NCI-H69 (cell line): ENCODE measurements at regions not wholly inside any gene's neighbourhood (a gene's known extent, or its start where the extent isn't known, plus 50 kb on each side); places are given as distances from the start of the nearest gene placed in this dataset.
"Not testable (repeated sequence)": the region's sequence is repeated elsewhere in the genome, so short reads cannot be mapped to it uniquely, and the experiment has no call there.

Experiments
- DNase-seq: peaks from one replicate; lab custom pipeline; 2025; lab: John Stamatoyannopoulos, UW

- DNase-seq, result no peak
These were observed 226.0 kb upstream of the PTGER4 start for GRCh38 chr5:40453689-40454088.

DNA sequence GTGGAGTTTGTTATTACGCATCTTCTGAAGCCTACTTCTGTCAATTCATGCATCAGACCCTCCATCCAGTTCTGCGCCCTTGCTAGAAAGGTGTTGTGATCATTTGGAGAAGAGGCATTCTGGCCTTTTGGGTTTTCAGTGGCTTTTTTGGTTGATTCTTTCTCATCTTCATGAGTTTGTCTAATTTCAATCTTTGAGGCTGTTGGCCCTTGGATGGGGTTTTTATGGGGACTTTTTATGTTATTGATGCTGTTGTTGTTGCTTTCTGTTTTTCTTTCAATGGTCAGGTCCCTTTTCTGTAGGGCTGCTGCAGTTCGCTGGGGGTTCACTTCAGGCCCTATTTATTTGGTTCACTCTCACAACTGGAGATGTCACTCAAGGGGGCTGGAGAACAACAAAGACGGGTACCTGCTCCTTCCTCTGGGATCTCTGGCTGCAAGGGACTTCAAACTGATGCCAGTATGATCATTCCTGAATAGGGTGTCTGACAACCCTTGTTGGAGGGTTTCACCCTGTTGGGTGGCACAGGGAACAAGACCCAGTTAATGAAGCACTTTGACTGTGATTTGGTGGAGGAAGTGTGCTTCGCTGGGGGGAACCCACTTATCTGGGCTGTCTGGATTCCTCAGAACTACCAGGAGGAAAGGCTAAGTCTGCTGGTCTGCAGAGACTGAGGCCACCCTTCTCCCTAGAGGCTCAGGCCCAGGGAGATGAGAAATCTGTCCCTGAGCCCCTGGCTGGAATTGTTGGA is 226.7 kb upstream of the PTGER4 start:
- DNase-seq, result no peak

DNA sequence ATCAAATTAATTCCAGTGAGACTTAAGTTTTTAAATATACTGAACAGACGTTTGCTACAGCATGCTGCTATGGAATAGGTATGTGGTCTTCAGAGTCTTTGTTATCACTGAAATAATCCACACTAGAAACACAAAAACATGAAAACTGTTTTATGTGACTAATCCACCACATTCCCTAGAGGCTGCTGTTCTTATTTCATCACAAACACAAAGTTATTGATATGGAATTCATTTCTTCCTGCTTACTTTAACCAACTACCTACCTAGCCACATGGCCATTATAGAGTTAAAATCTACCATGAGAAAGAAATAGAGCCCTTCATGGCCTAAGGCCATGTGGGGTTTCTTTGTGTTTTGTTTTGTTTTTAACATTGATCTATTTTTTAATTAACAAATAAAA is 232.3 kb upstream of the PTGER4 start:
- DNase-seq, result no peak

GRCh38 chr5:40446910-40447309 is 232.8 kb upstream of the PTGER4 start:
- peak; percentile 3 for DNase-seq

DNA sequence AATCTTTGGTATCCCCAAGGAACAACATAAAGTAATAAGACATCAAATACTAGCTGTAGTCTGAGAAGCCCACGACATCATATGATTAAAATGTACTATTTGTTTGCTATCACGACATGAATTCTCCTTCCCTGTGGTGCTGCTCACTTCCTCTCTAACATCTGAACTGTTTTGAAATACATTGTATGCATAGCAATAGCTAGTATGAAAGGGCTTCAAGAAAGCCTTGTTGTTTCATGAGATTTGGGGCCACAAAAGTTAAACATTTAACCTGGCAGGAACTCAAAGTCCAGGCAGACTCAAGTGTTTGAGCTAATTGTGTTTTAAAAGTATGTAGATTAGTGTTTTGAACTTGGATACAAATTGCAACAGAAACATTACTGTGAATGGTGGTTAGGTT is 237.4 kb upstream of the PTGER4 start:
- DNase-seq, result no peak

- DNase-seq, result no peak
These were observed 238.0 kb upstream of the PTGER4 start for GRCh38 chr5:40441733-40442132.

DNA sequence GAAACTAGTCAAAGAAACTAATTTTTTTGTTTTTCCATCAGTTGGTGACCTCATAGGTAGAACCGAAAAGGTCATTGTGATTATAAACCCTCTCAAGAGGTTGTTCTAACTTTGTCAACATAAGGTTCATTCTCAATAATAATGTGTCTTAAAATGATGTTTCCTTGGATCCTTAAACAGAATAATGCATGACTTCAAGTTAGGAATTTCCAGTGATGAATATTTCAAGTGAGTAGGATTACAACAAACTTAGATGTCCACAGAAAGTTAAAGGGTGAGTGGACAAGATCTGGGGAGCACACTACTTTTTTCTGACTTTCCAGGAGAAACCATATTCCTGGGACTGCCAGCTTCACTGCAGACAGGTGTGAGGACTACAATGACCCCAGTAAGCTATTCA is 239.0 kb upstream of the PTGER4 start:
- DNase-seq, result no peak

GRCh38 chr5:40439103-40439502 is 240.6 kb upstream of the PTGER4 start:
- not testable (repeated sequence) for DNase-seq

DNA sequence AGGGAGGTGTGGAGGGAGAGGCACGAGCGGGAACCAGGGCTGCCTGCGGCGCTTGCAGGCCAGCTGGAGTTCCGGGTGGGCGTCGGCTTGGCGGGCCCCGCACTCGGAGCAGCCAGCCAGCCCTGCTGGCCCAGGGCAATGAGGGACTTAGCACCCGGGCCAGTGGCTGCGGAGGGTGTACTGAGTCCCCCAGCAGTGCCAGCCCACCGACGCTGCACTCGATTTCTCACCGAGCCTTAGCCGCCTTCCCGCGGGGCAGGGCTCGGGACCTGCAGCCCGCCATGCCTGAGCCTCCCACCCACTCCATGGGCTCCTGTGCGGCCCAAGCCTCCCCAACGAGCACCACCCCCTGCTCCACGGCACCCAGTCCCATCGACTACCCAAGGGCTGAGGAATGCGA is 241.1 kb upstream of the PTGER4 start:
- DNase-seq, result not testable (repeated sequence)

- DNase-seq, result no peak
These were observed 242.3 kb upstream of the PTGER4 start for GRCh38 chr5:40437452-40437861.

GRCh38 chr5:40436535-40437237 is 243.0 kb upstream of the PTGER4 start:
- DNase-seq, result no peak

DNA sequence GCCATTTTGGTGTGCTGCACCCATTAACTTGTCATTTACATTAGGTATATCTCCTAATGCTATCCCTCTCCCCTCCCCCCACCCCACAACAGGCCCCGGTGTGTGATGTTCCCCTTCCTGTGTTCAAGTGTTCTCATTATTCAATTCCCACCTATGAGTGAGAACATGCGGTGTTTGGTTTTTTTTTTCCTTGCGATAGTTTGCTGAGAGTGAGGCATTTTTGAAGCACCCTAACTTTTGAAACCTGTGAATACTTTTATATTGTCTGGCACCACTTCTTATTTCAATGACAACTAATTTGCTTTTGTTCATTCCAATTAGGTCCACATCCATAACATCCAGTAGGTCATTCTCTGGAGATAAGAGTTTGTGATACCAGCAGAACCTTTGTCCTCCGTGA is 244.0 kb upstream of the PTGER4 start:
- not testable (repeated sequence) for DNase-seq

DNA sequence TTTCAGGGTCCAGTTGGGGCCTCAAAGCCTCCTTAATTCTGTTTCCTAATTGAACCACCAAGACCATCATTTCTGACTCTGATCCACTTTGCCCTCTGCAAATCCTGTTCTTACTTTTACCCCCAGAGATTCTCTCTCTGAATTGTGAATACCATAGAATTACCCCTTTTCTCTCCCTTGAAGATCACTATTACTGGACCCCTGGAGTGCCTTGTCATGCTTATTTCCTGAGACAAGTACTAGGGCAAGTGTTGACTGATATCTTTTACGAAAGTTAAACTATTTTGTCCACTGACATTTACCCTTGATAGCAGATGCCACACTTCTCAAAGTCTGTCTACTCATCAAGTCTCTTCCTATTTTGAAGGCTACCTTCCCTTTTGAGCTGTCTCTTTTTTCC is 246.9 kb upstream of the PTGER4 start:
- no peak for DNase-seq

- no peak for DNase-seq
These were observed 248.0 kb upstream of the PTGER4 start for GRCh38 chr5:40431734-40432133.

DNA sequence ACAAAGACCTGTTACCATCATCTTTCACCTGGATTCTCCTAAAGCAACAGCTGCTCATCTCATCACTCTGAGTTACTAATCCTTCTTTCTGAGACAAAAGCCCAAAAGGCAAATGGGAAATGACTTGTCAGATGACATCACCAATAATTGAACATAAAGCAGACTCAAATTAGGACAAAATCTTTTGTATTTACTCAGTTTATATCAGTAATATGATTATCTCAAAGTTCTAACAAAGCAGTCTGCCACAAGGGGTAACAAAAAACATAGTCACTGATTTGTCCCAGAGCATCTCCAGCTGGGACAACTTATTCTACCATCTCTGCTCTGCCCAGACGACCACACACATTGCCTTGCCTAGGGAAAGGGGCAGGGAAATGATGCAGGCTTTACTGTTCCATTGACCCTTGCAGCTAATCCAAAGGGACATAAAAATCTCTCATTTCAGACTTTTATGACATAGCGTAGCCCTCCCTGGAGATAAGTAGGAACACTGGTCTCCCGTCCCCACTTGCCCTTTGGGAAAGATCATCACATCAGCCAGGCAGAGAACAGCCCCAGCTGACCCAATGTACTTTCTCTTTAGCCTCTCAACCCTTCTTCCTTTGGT is 249.5 kb upstream of the PTGER4 start:
- DNase-seq, result no peak

DNA sequence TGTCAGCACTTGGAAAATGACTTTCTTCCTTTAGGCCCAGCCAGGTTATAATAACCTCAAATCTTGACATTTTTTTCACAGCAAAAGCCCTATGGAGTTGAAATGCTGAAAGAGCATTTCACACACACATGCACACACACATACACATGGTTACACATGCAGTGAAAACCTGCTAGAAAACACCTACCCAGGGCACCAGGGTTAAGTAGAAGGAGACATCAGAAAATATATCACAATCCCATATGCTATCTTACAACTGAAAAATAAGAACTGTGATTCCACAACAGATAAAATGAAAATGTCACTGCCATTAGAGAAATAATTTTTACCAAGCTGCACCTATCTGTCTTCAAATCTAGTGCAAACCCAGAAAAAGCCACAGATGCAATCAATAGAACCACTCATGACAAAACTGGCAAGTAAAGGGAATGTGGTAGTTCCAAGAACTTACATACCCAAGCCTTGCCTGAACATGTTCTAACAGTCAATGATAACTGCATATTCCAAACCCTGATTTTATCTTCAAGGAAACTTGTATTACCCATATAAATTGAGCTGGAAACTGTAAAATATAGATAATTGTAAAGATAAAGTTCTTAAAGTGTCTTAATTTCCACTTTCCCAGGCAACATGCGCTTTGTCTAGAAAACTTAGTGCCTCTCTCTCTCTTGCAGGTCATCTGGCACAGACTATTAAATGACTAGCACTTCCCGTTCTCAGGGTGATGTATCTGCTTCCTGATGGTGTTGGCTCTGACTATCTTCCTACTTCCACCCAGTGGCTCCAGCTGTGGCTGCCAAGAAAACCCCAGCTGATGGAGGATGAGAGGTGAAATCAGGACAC is 250.2 kb upstream of the PTGER4 start:
- DNase-seq, result no peak

- DNase-seq, result no peak
These were observed 250.9 kb upstream of the PTGER4 start for GRCh38 chr5:40428815-40429214.

- no peak for DNase-seq
These were observed 251.6 kb upstream of the PTGER4 start for GRCh38 chr5:40428126-40428525.

GRCh38 chr5:40417046-40417810 is 262.5 kb upstream of the PTGER4 start:
- not testable (repeated sequence) for DNase-seq

- DNase-seq, result no peak
These were observed 263.1 kb upstream of the PTGER4 start for GRCh38 chr5:40416588-40416987.

DNA sequence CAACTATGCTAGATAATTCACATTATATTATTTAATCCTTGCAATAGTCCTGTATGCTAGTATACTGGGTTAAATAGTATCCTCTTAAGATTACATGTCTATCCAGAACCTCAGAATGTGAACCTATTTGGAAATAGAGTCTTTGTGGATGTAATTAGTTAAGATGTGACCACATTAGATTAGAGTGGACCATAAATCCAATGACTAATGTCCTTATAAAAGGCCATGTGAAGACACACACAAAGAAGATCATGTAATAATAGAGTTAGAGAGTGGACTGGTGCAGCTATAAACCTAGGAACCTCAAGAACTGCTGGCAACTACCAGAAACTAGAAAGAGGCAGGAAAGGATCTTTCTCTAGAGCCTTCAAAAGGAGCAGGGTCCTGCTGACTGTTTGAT is 263.6 kb upstream of the PTGER4 start:
- no peak for DNase-seq

GRCh38 chr5:40414922-40415321 is 264.8 kb upstream of the PTGER4 start:
- no peak for DNase-seq
